BLaER1 treated with 17β-estradiol and CSF1 and Interleukin-3, amounts not matched to agents 10 nM and 100 nM (cell line): ENCODE measurements at regions not wholly inside any gene's neighbourhood (a gene's known extent, or its start where the extent isn't known, plus 50 kb on each side); places are given as distances from the start of the nearest gene placed in this dataset.
"Not testable (repeated sequence)": the region's sequence is repeated elsewhere in the genome, so short reads cannot be mapped to it uniquely, and the experiment has no call there.

ENCODE experiments used
- H3K27ac ChIP-seq, 11 experiments: shearing (Covaris generic); formaldehyde crosslinking; 2 replicates each; pipeline ENCODE4 v1.8.1; 2022
- H3K27me3 ChIP-seq, 11 experiments: shearing (Covaris generic); formaldehyde crosslinking; 2 replicates each; pipeline ENCODE4 v1.8.1; 2022
- H3K36me3 ChIP-seq, 11 experiments: shearing (Covaris generic); formaldehyde crosslinking; 2 replicates each; pipeline ENCODE4 v1.8.1; 2022
- H3K4me1 ChIP-seq, 10 experiments: shearing (Covaris generic); formaldehyde crosslinking; 2 replicates each; pipeline ENCODE4 v1.8.1; 2022
- H3K4me2 ChIP-seq, 11 experiments: shearing (Covaris generic); formaldehyde crosslinking; 2 replicates each; pipeline ENCODE4 v1.8.1; 2022
- H3K4me3 ChIP-seq, 10 experiments: shearing (Covaris generic); formaldehyde crosslinking; 2 replicates each; pipeline ENCODE4 v1.8.1; 2022
- H3K9ac ChIP-seq, 11 experiments: shearing (Covaris generic); formaldehyde crosslinking; 2 replicates each; pipeline ENCODE4 v1.8.1; 2022
- H3K9me3 ChIP-seq, 11 experiments: shearing (Covaris generic); formaldehyde crosslinking; replicated peaks in 1 of 11; 2 replicates each; pipeline ENCODE4 v1.8.1; 2022
- H4K20me1 ChIP-seq, 11 experiments: shearing (Covaris generic); formaldehyde crosslinking; 2 replicates each; pipeline ENCODE4 v1.8.1; 2022
- Cebpa-rat ChIP-seq, 11 experiments: shearing (Covaris generic); IDR thresholded peaks; 2 replicates each; pipeline ENCODE4 v1.8.1; 2022

DNA sequence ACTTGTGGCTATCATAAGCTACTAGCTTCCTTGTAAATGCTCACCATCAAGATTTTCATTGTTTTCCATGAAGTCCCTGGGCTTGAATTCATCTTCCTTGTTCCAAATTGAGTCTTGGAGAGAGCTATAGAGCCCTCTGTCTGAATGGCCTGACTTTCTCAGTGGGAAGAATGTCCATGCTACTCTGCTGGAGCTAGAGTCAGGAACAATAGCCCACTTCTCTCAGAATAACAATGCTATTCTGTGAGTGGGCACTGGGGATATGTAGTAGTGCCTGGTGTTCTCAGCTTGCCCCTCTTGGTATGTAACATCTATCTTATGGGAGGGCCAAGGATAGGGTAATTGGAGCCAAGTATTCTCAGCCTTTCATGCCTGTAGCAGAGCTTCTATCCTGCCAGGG is 127.6 kb upstream of the TRHDE start:
- Histone ChIP-seq H3K27me3 (no peaks in the 10 kb centered on the region), H3K4me3 (no peak overlapping the region), H3K9me3 (no peaks in the 10 kb centered on the region; a peak in 2 of 22 replicates), H3K9ac (no peak overlapping the region), H3K4me2 (no peak overlapping the region), H3K27ac (no peak overlapping the region), H3K4me1 (no peaks in the 10 kb centered on the region), H3K36me3 (no peaks in the 10 kb centered on the region), H4K20me1 (no peaks in the 10 kb centered on the region)
- no peak for TF ChIP-seq Cebpa-rat (IDR thresholded peaks at IDR 0.05)

DNA sequence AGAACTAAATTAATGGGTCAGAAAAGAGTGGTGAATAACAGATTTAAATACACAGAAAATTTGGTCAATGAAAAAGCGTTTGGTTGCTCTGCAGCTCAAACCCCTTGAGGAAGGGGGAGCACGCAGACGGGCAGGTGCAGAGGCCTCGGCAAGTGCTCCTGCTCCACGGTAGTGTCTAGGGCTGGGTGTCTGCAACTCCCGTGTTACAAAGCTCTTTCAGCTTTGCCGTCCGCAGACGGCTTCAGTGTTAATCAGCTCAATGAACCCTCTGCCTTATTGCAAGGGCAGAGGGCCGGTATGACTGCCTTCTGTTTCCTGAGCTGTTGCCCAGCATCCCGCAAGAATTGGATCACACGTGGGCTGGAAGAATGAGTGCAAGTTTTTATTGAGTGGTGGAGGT is 125.7 kb upstream of the TRHDE start:
- H3K9ac ChIP-seq: no peak overlapping the region
- no peak for TF ChIP-seq Cebpa-rat (IDR thresholded peaks at IDR 0.05)
- no peaks in the 10 kb centered on the region; a peak in 2 of 22 replicates for H3K9me3 ChIP-seq
- H3K27ac ChIP-seq: no peak overlapping the region
- H3K27me3 ChIP-seq: no peaks in the 10 kb centered on the region
- H3K4me1 ChIP-seq: no peaks in the 10 kb centered on the region
- no peak overlapping the region for H3K4me2 ChIP-seq
- H4K20me1 ChIP-seq: no peaks in the 10 kb centered on the region
- no peak overlapping the region for H3K4me3 ChIP-seq
- no peaks in the 10 kb centered on the region for H3K36me3 ChIP-seq

DNA sequence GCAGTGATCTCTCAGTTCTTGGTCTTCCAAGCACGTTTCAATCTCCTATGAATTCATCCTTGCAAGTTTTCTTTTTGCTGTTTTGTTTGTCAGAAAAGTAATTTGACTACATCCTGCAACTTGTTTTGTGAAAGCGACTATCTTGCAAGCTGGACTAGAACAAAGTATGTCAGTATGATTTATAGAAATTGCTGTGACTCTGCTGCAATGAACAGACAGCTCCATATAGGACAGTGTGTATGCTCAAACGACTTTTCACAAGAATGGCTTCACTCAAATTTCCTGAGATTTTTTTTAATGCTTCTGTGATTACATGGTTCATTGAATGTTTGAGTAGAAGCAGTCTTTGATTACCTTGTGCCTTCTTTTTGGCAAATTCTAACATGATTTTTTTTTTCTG is 123.5 kb upstream of the TRHDE start:
- Histone ChIP-seq H3K4me3 (no peak overlapping the region), H3K9ac (no peak overlapping the region), H3K9me3 (no peaks in the 10 kb centered on the region), H4K20me1 (no peaks in the 10 kb centered on the region), H3K27ac (no peak overlapping the region), H3K36me3 (no peaks in the 10 kb centered on the region), H3K27me3 (no peaks in the 10 kb centered on the region), H3K4me2 (no peak overlapping the region), H3K4me1 (no peaks in the 10 kb centered on the region)
- no peak for TF ChIP-seq Cebpa-rat (IDR thresholded peaks at IDR 0.05)

DNA sequence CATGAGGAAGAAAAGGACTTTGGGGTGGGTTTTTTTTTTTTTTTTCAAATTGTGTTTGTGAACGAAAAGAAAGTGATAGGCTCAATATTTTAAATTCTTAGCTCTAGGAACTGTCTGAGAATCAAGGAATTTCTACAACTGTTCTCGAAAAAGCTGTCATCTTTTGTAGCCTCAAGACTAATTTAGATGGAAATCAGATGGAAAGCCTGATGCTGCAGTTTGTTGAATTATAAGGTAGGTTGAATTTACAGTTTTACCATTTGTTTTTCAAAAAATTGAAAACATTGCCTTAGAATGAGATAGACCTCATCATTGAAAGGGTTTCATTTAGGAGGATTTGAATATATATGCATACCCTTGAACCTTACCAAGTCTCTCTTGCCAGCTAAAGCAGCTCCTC is 109.3 kb upstream of the TRHDE start:
- Histone ChIP-seq H3K27me3 (no peaks in the 10 kb centered on the region), H3K27ac (no peak overlapping the region), H3K9ac (no peak overlapping the region), H4K20me1 (no peaks in the 10 kb centered on the region), H3K4me3 (no peak overlapping the region), H3K9me3 (no peaks in the 10 kb centered on the region), H3K4me1 (no peaks in the 10 kb centered on the region), H3K36me3 (no peaks in the 10 kb centered on the region), H3K4me2 (no peak overlapping the region)
- no peak for TF ChIP-seq Cebpa-rat (IDR thresholded peaks at IDR 0.05)

DNA sequence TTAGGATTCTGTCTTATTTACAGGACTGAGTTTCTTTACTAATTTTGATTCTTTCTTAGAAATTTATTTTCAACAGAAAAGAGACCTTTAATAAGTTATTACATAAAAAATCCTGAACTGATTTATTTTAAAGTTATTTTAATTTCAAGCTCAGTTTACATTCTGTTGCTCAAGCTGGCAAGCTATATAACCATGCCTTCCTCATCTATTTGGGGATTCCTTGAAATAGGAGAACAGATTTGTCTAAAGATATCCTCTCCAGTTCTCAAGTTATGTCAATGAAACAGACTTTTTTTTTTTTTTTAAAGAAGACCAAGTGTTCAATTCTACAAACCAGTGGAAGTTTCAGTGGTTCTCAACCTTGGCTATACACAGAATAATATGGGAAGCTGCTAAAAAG is 103.3 kb upstream of the TRHDE start:
- Histone ChIP-seq H3K4me2 (no peak overlapping the region), H3K9ac (no peak overlapping the region), H3K36me3 (no peaks in the 10 kb centered on the region), H4K20me1 (no peaks in the 10 kb centered on the region), H3K27ac (no peak overlapping the region), H3K27me3 (no peaks in the 10 kb centered on the region), H3K9me3 (no peaks in the 10 kb centered on the region), H3K4me3 (no peak overlapping the region), H3K4me1 (no peaks in the 10 kb centered on the region)
- no peak for TF ChIP-seq Cebpa-rat (IDR thresholded peaks at IDR 0.05)

DNA sequence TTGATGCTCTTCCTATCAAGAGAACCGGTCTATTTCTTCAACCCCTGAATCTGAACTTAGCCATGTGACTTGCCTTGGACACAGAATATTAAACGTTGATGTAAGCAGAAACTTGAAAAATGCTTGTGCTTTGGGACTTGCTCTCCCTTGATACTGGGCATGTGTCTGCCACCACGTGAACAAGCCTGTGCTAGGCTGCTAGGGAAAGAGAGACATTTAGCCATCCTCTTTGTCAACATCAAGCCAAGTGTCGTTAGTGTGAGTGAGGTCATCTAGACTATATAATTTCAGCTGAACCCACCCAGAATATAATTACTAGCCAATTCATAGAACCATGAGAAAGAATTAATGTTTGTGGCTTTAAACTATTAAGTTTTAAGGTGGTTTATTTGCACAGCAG is 98.2 kb upstream of the TRHDE start:
- Histone ChIP-seq H3K4me1 (no peaks in the 10 kb centered on the region), H4K20me1 (no peaks in the 10 kb centered on the region)

DNA sequence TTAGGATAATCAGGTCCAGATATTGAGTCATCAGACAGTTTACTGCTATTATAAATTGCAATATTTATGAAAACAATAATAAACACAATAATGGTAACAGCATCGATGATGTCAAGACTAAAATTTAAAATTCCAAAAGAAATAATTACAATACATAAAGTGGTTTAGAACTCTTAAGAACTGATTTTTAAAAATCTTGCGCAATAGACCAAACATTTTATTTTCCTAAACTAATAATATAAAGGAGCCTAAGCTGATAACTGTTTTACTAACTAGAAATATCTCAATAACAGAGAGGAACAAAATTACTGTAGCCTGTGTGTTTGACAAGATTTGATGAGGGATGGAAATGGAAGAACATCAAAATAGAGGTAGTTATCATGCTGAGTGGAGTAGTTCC is 93.9 kb upstream of the TRHDE start:
- Histone ChIP-seq H4K20me1 (no peaks in the 10 kb centered on the region), H3K4me3 (no peak overlapping the region), H3K9me3 (no peaks in the 10 kb centered on the region), H3K9ac (no peak overlapping the region), H3K4me1 (no peaks in the 10 kb centered on the region), H3K27ac (no peak overlapping the region), H3K27me3 (no peaks in the 10 kb centered on the region), H3K4me2 (no peak overlapping the region), H3K36me3 (no peaks in the 10 kb centered on the region)
- TF ChIP-seq Cebpa-rat (IDR thresholded peaks at IDR 0.05): peak in 2 of 11 experiments; percentile 36 to 70; a peak in 3 of 22 replicates

More for the DNA sequence above, 98.2 kb upstream of the TRHDE start:
- Histone ChIP-seq H3K9ac (no peak overlapping the region), H3K9me3 (no peaks in the 10 kb centered on the region), H3K4me3 (no peak overlapping the region), H3K4me2 (no peak overlapping the region), H3K27me3 (no peaks in the 10 kb centered on the region), H3K27ac (no peak overlapping the region), H3K36me3 (no peaks in the 10 kb centered on the region)
- no peak for TF ChIP-seq Cebpa-rat (IDR thresholded peaks at IDR 0.05)

DNA sequence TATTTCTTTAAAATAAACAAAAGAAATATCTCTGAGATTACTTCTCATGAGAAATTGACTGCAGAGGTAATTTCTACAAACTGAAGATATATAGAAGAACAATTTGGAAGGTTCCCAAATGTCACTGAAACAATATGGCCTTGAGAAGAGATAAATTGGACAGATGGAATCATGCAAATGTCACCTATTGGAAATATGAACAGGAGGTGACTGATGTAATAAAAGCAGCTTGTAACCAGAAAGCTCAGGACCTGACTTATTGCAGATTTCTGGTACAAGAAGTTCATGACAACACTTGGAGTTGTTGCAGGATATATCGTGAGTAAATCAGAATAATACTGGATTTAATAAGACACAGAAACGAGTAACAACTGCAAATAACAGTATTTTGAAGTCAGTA is 93.3 kb upstream of the TRHDE start:
- no peak overlapping the region for H3K4me2 ChIP-seq
- no peaks in the 10 kb centered on the region for H3K4me1 ChIP-seq
- no peak for TF ChIP-seq Cebpa-rat (IDR thresholded peaks at IDR 0.05)
- no peak overlapping the region for H3K9ac ChIP-seq
- H3K4me3 ChIP-seq: no peak overlapping the region
- no peaks in the 10 kb centered on the region for H3K9me3 ChIP-seq
- H3K27me3 ChIP-seq: no peaks in the 10 kb centered on the region
- H3K36me3 ChIP-seq: no peaks in the 10 kb centered on the region
- no peak overlapping the region for H3K27ac ChIP-seq
- H4K20me1 ChIP-seq: no peaks in the 10 kb centered on the region

DNA sequence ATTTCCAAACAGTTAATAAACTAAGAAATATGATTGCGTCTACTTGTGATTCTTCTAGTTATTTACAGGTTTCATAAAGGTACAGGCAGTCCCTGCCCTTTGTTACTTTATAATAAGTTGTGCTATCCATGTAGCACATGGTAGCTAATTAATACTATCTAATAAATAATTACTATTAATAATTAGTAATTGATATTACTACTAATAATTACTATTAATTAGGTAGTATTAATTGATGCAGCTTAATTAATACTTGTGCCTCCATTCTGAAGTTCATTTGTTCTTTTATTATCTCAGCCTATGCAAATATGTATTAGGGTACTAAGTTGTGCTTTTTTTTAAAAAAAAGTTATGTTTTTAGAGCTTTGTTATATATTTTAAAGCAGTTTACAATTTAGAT is 92.3 kb upstream of the TRHDE start:
- no peak overlapping the region for H3K9ac ChIP-seq
- H3K27ac ChIP-seq: no peak overlapping the region
- no peak overlapping the region for H3K4me3 ChIP-seq
- peaks cover 0 to 2% (median 0%) of the 10 kb centered on the region in 11 experiments; a peak in 2 of 22 replicates for H3K9me3 ChIP-seq
- no peaks in the 10 kb centered on the region for H3K27me3 ChIP-seq
- H4K20me1 ChIP-seq: no peaks in the 10 kb centered on the region
- no peak overlapping the region for H3K4me2 ChIP-seq
- no peaks in the 10 kb centered on the region for H3K4me1 ChIP-seq
- TF ChIP-seq Cebpa-rat (IDR thresholded peaks at IDR 0.05): no peak
- H3K36me3 ChIP-seq: no peaks in the 10 kb centered on the region

DNA sequence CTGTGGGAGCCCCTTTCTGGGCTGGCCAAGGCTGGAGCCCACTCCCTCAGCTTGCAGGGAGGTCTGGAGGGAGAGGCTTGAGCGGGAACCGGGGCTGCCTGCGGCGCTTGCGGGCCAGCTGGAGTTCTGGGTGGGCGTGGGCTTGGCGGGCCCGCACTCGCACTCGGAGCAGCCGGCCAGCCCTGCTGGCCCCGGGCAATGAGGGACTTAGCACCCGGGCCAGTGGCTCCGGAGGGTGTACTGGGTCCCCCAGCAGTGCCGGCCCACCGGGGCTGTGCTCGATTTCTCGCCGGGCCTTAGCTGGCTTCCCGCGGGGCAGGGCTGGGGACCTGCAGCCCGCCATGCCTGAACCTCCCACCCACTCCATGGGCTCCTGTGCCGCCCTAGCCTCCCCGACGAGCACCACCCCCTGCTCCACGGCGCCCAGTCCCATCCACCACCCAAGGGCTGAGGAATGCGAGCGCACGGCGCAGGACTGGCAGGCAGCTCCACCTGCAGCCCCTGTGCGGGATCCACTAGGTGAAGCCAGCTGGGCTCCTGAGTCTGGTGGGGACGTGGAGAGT is 87.1 kb upstream of the TRHDE start:
- H3K9ac ChIP-seq, H3K36me3 ChIP-seq, H3K9me3 ChIP-seq, H3K4me2 ChIP-seq, H4K20me1 ChIP-seq, H3K27me3 ChIP-seq, H3K4me3 ChIP-seq, H3K27ac ChIP-seq, H3K4me1 ChIP-seq: not testable (repeated sequence)
